ENCODE measurements at regions not wholly inside any gene's neighbourhood (a gene's known extent, or its start where the extent isn't known, plus 50 kb on each side); places are given as distances from the start of the nearest gene placed in this dataset.

GRCh38 chr10:108375691-108376090, 1211.2 kb upstream of the SORCS1 start:
- TF ChIP-seq CTCF (conservative IDR thresholded peaks at IDR 0.05; ENCODE audit: low read length) (no peak), EZH2phosphoT487 (IDR thresholded peaks at IDR 0.05; ENCODE audit: borderline replicate concordance, low read depth, low read length) (no peak)

All from OCI-LY7 (cell line).